Gastroesophageal sphincter (tissue), 4 donors: ENCODE measurements at regions not wholly inside any gene's neighbourhood (a gene's known extent, or its start where the extent isn't known, plus 50 kb on each side); places are given as distances from the start of the nearest gene placed in this dataset.

Experiments
- ATAC-seq: fragments of 150-250 bp; one replicate; pipeline ENCODE4 v1.9.1; 2016; ENCODE audit warnings: mild to moderate bottlenecking, moderate library complexity
- H3K27ac ChIP-seq, 4 donors: fragments of 200-600 bp; sonication (generic) in 3 of 4; 1 replicate in 3 of 4; 2 replicates in 1 of 4; pipeline ENCODE4 v1.5.1; 2016 to 2019
- H3K27me3 ChIP-seq: fragments of 200-600 bp; sonication (generic); one replicate; pipeline ENCODE4 v1.5.1; 2019
- H3K36me3 ChIP-seq, 2 donors: fragments of 200-600 bp; sonication (generic); one replicate each; pipeline ENCODE4 v1.5.1; 2019; ENCODE audit warnings: control low read depth in 1 of 2
- H3K4me1 ChIP-seq, 3 donors: fragments of 200-600 bp; sonication (generic); 1 replicate in 2 of 3; 2 replicates in 1 of 3; pipeline ENCODE4 v1.5.1; 2016 to 2019; ENCODE audit warnings: control low read depth in 2 of 3
- H3K4me3 ChIP-seq, 2 donors: fragments of 200-600 bp; sonication (generic); one replicate each; pipeline ENCODE4 v1.5.1; 2019; ENCODE audit warnings: mild to moderate bottlenecking in 1 of 2, moderate library complexity in 1 of 2
- H3K9me3 ChIP-seq, 3 donors: fragments of 200-600 bp; sonication (generic); one replicate each; pipeline ENCODE4 v1.5.1; 2017 to 2019; ENCODE audit warnings: control low read depth in 2 of 3
- EP300 ChIP-seq: sonication (generic); formaldehyde crosslinking; IDR thresholded peaks from one replicate; pipeline ENCODE4 v1.6.1; 2017; ENCODE audit warnings: antibody characterized with exemption, mild to moderate bottlenecking
- POLR2A ChIP-seq, 2 donors: fragments of 450-650 bp; IDR thresholded peaks; one replicate each; pipeline ENCODE4 v1.6.1; 2017; ENCODE audit warnings: antibody characterized with exemption in 2 of 2, mild to moderate bottlenecking in 2 of 2, moderate library complexity in 1 of 2
- POLR2AphosphoS5 ChIP-seq: sonication (generic); formaldehyde crosslinking; IDR thresholded peaks from one replicate; pipeline ENCODE4 v1.6.1; 2017; ENCODE audit warnings: antibody characterized with exemption
- WGBS, 2 donors: methylation state at CpG; one replicate each; pipeline ENCODE4 v1.1.5; 2018; ENCODE audit warnings: low coverage in 1 of 2; 5-methylcytosine and 5-hydroxymethylcytosine counted together
- TF ChIP-seq, protein P1 (sequence below), 4 experiments: fragments of 200-600 bp in 2 of 4; fragments of 450-650 bp in 2 of 4; sonication (generic) in 1 of 4; IDR thresholded peaks; one replicate each; pipeline ENCODE4 v1.5.1; 2017 to 2019; ENCODE audit warnings: antibody characterized with exemption in 4 of 4, mild to moderate bottlenecking in 2 of 4, moderate library complexity in 2 of 4

DNA sequence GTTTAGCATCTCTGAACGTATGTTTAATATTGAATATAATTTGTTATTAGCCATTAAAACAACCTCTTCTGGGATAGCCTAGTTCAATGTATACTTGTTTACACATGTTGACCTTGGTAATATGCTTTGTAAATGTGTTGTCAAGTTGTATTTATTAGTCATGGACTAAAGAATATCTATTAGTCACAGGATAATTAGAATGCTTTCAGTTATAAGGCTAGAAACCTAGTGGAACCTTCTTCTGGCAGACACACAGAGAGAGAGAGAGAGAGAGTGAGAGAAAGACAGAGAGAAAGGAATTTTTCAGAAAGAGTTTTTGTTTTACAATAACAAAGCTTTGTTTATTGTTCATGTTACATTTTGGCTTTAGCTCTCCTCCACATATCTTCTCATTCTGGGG is 181.1 kb upstream of the APP start:
- TF ChIP-seq POLR2A (IDR thresholded peaks at IDR 0.05) (no peak), POLR2AphosphoS5 (no peak), EP300 (no peak)
- TF ChIP-seq, protein P1, sequence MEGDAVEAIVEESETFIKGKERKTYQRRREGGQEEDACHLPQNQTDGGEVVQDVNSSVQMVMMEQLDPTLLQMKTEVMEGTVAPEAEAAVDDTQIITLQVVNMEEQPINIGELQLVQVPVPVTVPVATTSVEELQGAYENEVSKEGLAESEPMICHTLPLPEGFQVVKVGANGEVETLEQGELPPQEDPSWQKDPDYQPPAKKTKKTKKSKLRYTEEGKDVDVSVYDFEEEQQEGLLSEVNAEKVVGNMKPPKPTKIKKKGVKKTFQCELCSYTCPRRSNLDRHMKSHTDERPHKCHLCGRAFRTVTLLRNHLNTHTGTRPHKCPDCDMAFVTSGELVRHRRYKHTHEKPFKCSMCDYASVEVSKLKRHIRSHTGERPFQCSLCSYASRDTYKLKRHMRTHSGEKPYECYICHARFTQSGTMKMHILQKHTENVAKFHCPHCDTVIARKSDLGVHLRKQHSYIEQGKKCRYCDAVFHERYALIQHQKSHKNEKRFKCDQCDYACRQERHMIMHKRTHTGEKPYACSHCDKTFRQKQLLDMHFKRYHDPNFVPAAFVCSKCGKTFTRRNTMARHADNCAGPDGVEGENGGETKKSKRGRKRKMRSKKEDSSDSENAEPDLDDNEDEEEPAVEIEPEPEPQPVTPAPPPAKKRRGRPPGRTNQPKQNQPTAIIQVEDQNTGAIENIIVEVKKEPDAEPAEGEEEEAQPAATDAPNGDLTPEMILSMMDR (IDR thresholded peaks at IDR 0.05): no peak
- no peak for ATAC-seq
- no peaks in the 10 kb centered on the region for H3K27me3 ChIP-seq
- no peak overlapping the region for H3K4me3 ChIP-seq
- no peaks in the 10 kb centered on the region for H3K9me3 ChIP-seq
- no peak overlapping the region for H3K27ac ChIP-seq
- 0 to 6% methylated on average over 1 of the region's 1 CpG for WGBS, 2 donors
- no peaks in the 10 kb centered on the region for H3K36me3 ChIP-seq
- no peaks in the 10 kb centered on the region for H3K4me1 ChIP-seq

DNA sequence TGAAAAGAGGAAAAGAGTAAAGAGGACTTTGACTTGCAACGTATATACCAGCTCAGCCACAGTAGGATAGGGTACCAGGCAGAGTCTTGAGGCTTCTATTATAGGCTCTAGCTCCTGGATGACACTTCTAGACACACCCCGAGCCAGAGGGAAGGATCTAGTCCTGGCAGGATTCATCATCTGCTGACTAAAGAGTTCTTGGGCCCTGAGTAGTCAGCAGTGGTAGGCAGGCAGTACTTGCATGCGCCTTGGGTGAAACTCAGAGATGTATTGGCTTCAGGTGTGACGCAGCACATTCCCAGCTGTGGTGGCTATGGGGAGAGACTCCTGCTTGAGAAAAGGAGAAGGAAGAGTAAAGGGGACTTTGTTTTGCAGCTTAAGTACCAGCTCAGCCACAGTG is 162.3 kb upstream of the APP start:
- H3K4me1 ChIP-seq: no peaks in the 10 kb centered on the region
- H3K4me3 ChIP-seq: no peak overlapping the region
- no peaks in the 10 kb centered on the region for H3K27me3 ChIP-seq
- no peaks in the 10 kb centered on the region for H3K9me3 ChIP-seq
- ATAC-seq: no peak
- no peak overlapping the region for H3K27ac ChIP-seq
- 83 to 89% methylated on average over 2 to 4 of the region's 4 CpGs for WGBS, 2 donors
- TF ChIP-seq, protein P1 (IDR thresholded peaks at IDR 0.05): no peak
- TF ChIP-seq POLR2A (IDR thresholded peaks at IDR 0.05) (no peak), EP300 (no peak), POLR2AphosphoS5 (no peak)
- no peaks in the 10 kb centered on the region for H3K36me3 ChIP-seq

DNA sequence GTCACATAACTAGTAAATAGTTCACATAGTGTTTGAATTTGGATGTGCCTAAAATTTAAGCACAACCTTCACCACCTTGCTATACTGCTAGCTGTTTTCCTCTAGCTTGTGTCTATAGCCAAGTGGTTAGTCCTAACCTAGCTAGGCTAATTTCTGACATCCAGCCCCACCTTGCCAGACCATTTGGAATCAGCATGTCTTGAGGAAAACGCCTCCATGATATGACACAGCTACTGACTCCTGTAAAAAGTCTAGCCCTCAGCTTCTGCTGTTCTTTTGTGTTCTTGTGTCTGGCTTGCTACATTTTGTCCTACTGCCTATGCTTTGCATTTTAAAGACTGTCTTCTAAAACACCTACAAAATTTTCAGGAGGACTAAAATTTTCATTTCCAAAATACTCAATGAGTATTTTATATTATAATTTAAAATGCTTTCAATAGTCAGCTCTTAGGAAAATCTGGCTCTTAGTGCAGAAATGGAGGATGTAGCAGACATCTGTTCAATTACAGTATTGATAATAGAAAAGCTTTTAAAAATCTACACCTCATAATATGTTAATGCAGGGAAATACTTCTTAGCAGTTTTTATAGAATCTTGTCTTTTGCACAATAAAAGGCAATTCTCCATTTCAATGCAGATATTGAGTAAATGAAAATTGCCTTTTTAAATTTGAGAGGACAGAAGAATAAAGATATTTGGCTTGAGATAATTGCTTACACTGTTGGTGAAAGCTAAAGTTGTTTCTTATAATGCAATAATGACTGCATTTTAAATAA is 160.8 kb upstream of the APP start:
- Histone ChIP-seq H3K9me3 (no peaks in the 10 kb centered on the region), H3K4me3 (no peak overlapping the region), H3K4me1 (no peaks in the 10 kb centered on the region), H3K36me3 (no peaks in the 10 kb centered on the region), H3K27me3 (no peaks in the 10 kb centered on the region), H3K27ac (no peak overlapping the region)
- 27 to 58% methylated on average over 1 of the region's 1 CpG for WGBS, 2 donors
- ATAC-seq: no peak
- no peak for TF ChIP-seq EP300
- TF ChIP-seq, protein P1 (IDR thresholded peaks at IDR 0.05): no peak
- TF ChIP-seq POLR2A (IDR thresholded peaks at IDR 0.05): no peak
- no peak for TF ChIP-seq POLR2AphosphoS5

DNA sequence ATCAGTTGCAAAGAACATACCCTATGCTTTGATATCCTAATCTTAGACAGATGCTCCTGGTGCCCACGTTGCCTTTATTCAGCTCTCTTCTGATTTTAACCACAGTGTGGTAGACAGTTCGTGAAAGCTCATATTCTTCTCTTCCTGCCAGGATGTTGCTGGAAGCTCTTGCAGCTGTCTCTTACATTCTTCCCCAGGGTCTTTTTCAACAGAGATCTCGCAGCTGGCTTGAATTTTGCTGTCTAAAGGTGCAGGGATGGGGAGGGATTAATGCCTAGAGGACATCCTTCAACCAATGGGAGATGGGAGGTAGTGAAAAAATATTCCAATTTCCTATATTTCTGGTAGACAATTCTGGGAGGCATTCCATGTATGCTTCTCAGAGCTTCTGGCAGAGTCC is 150.0 kb upstream of the APP start:
- WGBS, 2 donors: 40 to 56% methylated on average over 3 of the region's 3 CpGs

DNA sequence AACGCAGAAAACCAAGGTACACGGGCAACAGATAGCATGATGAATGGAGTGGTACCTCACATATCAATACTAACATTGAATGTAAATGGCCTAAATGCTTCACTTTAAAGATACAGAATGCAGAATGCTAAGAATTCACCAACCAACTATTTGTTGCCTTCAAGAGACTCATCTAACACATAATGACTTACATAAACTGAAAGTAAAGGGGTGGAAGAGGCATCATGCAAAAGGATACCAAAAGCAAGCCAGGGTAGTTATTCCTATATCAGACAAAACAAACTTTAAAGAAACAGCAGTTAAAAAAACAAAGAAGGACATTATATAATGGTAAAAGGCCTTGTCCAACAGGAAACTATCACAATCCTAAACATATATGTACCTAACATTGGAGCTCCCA is 137.1 kb upstream of the APP start:
- WGBS, 2 donors: 77 to 87% methylated on average over 2 of the region's 2 CpGs
- H3K4me3 ChIP-seq: no peak overlapping the region
- ATAC-seq: no peak

More for the DNA sequence above, 150.0 kb upstream of the APP start:
- no peak overlapping the region for H3K27ac ChIP-seq
- no peak for ATAC-seq
- no peaks in the 10 kb centered on the region for H3K9me3 ChIP-seq
- H3K27me3 ChIP-seq: no peaks in the 10 kb centered on the region
- no peaks in the 10 kb centered on the region for H3K36me3 ChIP-seq
- no peak overlapping the region for H3K4me3 ChIP-seq
- peaks cover 0 to 13% (median 0%) of the 10 kb centered on the region in 3 donors for H3K4me1 ChIP-seq
- TF ChIP-seq, protein P1 (IDR thresholded peaks at IDR 0.05): no peak

More for the DNA sequence above, 137.1 kb upstream of the APP start:
- Histone ChIP-seq H3K36me3 (no peaks in the 10 kb centered on the region), H3K4me1 (no peaks in the 10 kb centered on the region), H3K27me3 (no peaks in the 10 kb centered on the region), H3K27ac (no peak overlapping the region), H3K9me3 (no peaks in the 10 kb centered on the region)
- TF ChIP-seq POLR2A (IDR thresholded peaks at IDR 0.05) (no peak), POLR2AphosphoS5 (no peak), EP300 (no peak)
- TF ChIP-seq, protein P1 (IDR thresholded peaks at IDR 0.05): no peak
